ENCODE measurements at regions not wholly inside any gene's neighbourhood (a gene's known extent, or its start where the extent isn't known, plus 50 kb on each side); places are given as distances from the start of the nearest gene placed in this dataset.

GRCh38 chr17:22128723-22129122 is 436.4 kb downstream of the KCNJ18 start:
- no peak for TF ChIP-seq POLR2A (IDR thresholded peaks at IDR 0.05; ENCODE audit: low read length)
- no peak for TF ChIP-seq MAX (IDR thresholded peaks at IDR 0.05)
- TF ChIP-seq NFE2L2 (conservative IDR thresholded peaks at IDR 0.05; ENCODE audit: low read length) = no peak
- no peak for TF ChIP-seq CTCF (IDR thresholded peaks at IDR 0.05)
- TF ChIP-seq RNF2 (IDR thresholded peaks at IDR 0.05; ENCODE audit: borderline replicate concordance, low read depth) = no peak
- TF ChIP-seq EP300 (IDR thresholded peaks at IDR 0.05) = no peak
- no peak for TF ChIP-seq CBX2 (IDR thresholded peaks at IDR 0.05; ENCODE audit: borderline replicate concordance, low read depth)
- no peak for TF ChIP-seq RAD21 (conservative IDR thresholded peaks at IDR 0.05 in 1 of 2, IDR thresholded peaks at IDR 0.05 in 1 of 2)
- no peak for TF ChIP-seq EHMT2 (IDR thresholded peaks at IDR 0.05; ENCODE audit: low read depth)
- no peak for TF ChIP-seq POLR2AphosphoS2 (conservative IDR thresholded peaks at IDR 0.05; ENCODE audit: low read length)
